DOHH2 (cell line): ENCODE measurements at regions not wholly inside any gene's neighbourhood (a gene's known extent, or its start where the extent isn't known, plus 50 kb on each side); places are given as distances from the start of the nearest gene placed in this dataset.

Experiments
- H3F3A ChIP-seq: fragments of 200-600 bp; sonication (generic), shearing (Covaris generic); 2 replicates; pipeline ENCODE4 v1.6.0; 2016; ENCODE audit warnings: antibody characterized with exemption, mild to moderate bottlenecking; ENCODE audit not compliant: control insufficient read depth, insufficient read depth
- H3K27ac ChIP-seq: fragments of 200-600 bp; sonication (generic); 2 replicates; pipeline ENCODE4 v1.5.1; 2014; ENCODE audit warnings: low read depth, mild to moderate bottlenecking, low read length, moderate library complexity
- H3K27me3 ChIP-seq: fragments of 200-600 bp; sonication (generic); 2 replicates; pipeline ENCODE4 v1.6.1; 2014; ENCODE audit warnings: mild to moderate bottlenecking, low read length, mixed read lengths; ENCODE audit not compliant: control insufficient read depth
- H3K36me3 ChIP-seq: fragments of 200-600 bp; sonication (generic); 2 replicates; pipeline ENCODE4 v1.6.1; 2014; ENCODE audit warnings: mild to moderate bottlenecking, low read length, moderate library complexity, mixed read lengths; ENCODE audit not compliant: control insufficient read depth
- H3K4me1 ChIP-seq: fragments of 200-600 bp; sonication (generic); 2 replicates; pipeline ENCODE4 v1.6.1; 2014; ENCODE audit warnings: mild to moderate bottlenecking, low read length, mixed read lengths; ENCODE audit not compliant: control insufficient read depth
- H3K4me2 ChIP-seq: fragments of 200-600 bp; sonication (generic); 2 replicates; pipeline ENCODE4 v1.6.0; 2014; ENCODE audit warnings: mild to moderate bottlenecking, low read length, moderate library complexity
- H3K4me3 ChIP-seq: fragments of 200-600 bp; sonication (generic); 2 replicates; pipeline ENCODE4 v1.5.1; 2014; ENCODE audit warnings: mild to moderate bottlenecking, low read length, mixed read lengths
- H3K79me2 ChIP-seq: fragments of 200-600 bp; sonication (generic); 2 replicates; pipeline ENCODE4 v1.6.1; 2014; ENCODE audit warnings: mild to moderate bottlenecking, low read length, mixed read lengths; ENCODE audit not compliant: control insufficient read depth
- H3K9me2 ChIP-seq: fragments of 200-600 bp; sonication (generic); replicated peaks from 2 replicates; pipeline ENCODE4 v1.6.1; 2014; ENCODE audit warnings: mild to moderate bottlenecking, low read length, mixed read lengths; ENCODE audit not compliant: control insufficient read depth
- H3K9me3 ChIP-seq: fragments of 200-600 bp; sonication (generic); 2 replicates; pipeline ENCODE4 v1.6.1; 2014; ENCODE audit warnings: antibody characterized with exemption, low read length, mixed read lengths; ENCODE audit not compliant: control insufficient read depth, insufficient read depth
- H4K20me1 ChIP-seq: fragments of 200-600 bp; sonication (generic); 2 replicates; pipeline ENCODE4 v1.6.0; 2014; ENCODE audit warnings: low read depth, mild to moderate bottlenecking, antibody characterized with exemption, low read length, moderate library complexity; ENCODE audit not compliant: control insufficient read depth, insufficient read depth
- CTCF ChIP-seq: fragments of 200-600 bp; sonication (generic); IDR thresholded peaks from one replicate; pipeline ENCODE4 v1.5.1; 2014; ENCODE audit warnings: antibody characterized with exemption, mild to moderate bottlenecking, low read depth, low read length; ENCODE audit not compliant: poor library complexity, severe bottlenecking
- EZH2phosphoT487 ChIP-seq: fragments of 200-600 bp; sonication (generic); IDR thresholded peaks from 2 replicates; pipeline ENCODE4 v1.6.1; 2017; ENCODE audit warnings: borderline replicate concordance, mild to moderate bottlenecking, antibody characterized with exemption, low read length, moderate library complexity, mixed read lengths

- H3F3A ChIP-seq: no peaks in the 10 kb centered on the region
- H3K4me3 ChIP-seq: no peak overlapping the region
- H3K27me3 ChIP-seq: no peaks in the 10 kb centered on the region
- H3K4me1 ChIP-seq: no peaks in the 10 kb centered on the region
- H3K36me3 ChIP-seq: no peaks in the 10 kb centered on the region
- H3K79me2 ChIP-seq: no peaks in the 10 kb centered on the region
- TF ChIP-seq CTCF: no peak
- no peak for TF ChIP-seq EZH2phosphoT487
- no peaks in the 10 kb centered on the region for H3K9me2 ChIP-seq
- no peak overlapping the region for H3K27ac ChIP-seq
- no peak overlapping the region for H3K4me2 ChIP-seq
- no peaks in the 10 kb centered on the region for H3K9me3 ChIP-seq
- no peaks in the 10 kb centered on the region for H4K20me1 ChIP-seq
Measured at GRCh38 chr9:115944166-115944948, 209.2 kb upstream of the PAPPA start.

- H3K4me3 ChIP-seq: no peak overlapping the region
- no peaks in the 10 kb centered on the region for H3K4me1 ChIP-seq
- no peaks in the 10 kb centered on the region for H3K9me2 ChIP-seq
- TF ChIP-seq EZH2phosphoT487 (no peak), CTCF (no peak)
- no peaks in the 10 kb centered on the region for H3K9me3 ChIP-seq
- H3K27me3 ChIP-seq: no peaks in the 10 kb centered on the region
- H3F3A ChIP-seq: no peaks in the 10 kb centered on the region
- no peak overlapping the region for H3K27ac ChIP-seq
- no peaks in the 10 kb centered on the region for H4K20me1 ChIP-seq
- H3K79me2 ChIP-seq: no peaks in the 10 kb centered on the region
- no peaks in the 10 kb centered on the region for H3K36me3 ChIP-seq
- H3K4me2 ChIP-seq: no peak overlapping the region
Measured at GRCh38 chr9:115945009-115945431, 208.6 kb upstream of the PAPPA start.

DNA sequence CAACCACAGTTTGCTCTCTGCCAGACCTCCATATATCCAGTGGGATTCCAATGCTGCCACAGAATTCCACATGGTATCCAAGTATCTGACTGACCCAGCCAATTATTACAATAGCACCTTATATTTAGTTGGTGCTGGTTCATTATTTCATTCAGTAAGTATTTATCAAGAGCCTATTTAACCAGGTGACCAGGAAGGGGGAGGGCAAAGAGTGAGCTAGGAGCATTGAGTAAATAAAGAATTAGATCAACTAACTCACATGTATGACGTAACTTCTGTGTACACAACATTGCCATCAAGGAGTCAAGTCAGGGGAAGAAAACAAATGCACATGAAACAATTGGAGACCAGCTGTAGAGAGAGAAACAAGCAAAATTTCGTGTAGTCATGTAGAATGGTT, 207.1 kb upstream of the PAPPA start:
- H3K4me2 ChIP-seq: no peak overlapping the region

More for the DNA sequence above, 207.1 kb upstream of the PAPPA start:
- Histone ChIP-seq H3K27ac (no peak overlapping the region), H4K20me1 (no peaks in the 10 kb centered on the region), H3K27me3 (no peaks in the 10 kb centered on the region), H3K9me3 (no peaks in the 10 kb centered on the region), H3F3A (no peaks in the 10 kb centered on the region), H3K9me2 (no peaks in the 10 kb centered on the region), H3K4me3 (no peak overlapping the region), H3K79me2 (no peaks in the 10 kb centered on the region), H3K4me1 (no peaks in the 10 kb centered on the region), H3K36me3 (no peaks in the 10 kb centered on the region)
- no peak for TF ChIP-seq EZH2phosphoT487
- no peak for TF ChIP-seq CTCF
